ENCODE measurements at regions not wholly inside any gene's neighbourhood (a gene's known extent, or its start where the extent isn't known, plus 50 kb on each side); places are given as distances from the start of the nearest gene placed in this dataset.

GRCh38 chr7:115297656-115298055 is 375.8 kb downstream of the MDFIC start:
- no peak for TF ChIP-seq SPI1 (IDR thresholded peaks at IDR 0.05; ENCODE audit: borderline replicate concordance, low read depth)
- TF ChIP-seq CTCF (IDR thresholded peaks at IDR 0.05; ENCODE audit: insufficient read depth, low read length) = no peak
- TF ChIP-seq, protein P1, sequence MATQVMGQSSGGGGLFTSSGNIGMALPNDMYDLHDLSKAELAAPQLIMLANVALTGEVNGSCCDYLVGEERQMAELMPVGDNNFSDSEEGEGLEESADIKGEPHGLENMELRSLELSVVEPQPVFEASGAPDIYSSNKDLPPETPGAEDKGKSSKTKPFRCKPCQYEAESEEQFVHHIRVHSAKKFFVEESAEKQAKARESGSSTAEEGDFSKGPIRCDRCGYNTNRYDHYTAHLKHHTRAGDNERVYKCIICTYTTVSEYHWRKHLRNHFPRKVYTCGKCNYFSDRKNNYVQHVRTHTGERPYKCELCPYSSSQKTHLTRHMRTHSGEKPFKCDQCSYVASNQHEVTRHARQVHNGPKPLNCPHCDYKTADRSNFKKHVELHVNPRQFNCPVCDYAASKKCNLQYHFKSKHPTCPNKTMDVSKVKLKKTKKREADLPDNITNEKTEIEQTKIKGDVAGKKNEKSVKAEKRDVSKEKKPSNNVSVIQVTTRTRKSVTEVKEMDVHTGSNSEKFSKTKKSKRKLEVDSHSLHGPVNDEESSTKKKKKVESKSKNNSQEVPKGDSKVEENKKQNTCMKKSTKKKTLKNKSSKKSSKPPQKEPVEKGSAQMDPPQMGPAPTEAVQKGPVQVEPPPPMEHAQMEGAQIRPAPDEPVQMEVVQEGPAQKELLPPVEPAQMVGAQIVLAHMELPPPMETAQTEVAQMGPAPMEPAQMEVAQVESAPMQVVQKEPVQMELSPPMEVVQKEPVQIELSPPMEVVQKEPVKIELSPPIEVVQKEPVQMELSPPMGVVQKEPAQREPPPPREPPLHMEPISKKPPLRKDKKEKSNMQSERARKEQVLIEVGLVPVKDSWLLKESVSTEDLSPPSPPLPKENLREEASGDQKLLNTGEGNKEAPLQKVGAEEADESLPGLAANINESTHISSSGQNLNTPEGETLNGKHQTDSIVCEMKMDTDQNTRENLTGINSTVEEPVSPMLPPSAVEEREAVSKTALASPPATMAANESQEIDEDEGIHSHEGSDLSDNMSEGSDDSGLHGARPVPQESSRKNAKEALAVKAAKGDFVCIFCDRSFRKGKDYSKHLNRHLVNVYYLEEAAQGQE (IDR thresholded peaks at IDR 0.05; ENCODE audit: insufficient replicate concordance, low read depth) = no peak
- TF ChIP-seq GABPA (IDR thresholded peaks at IDR 0.05; ENCODE audit: low read depth) = no peak
- no peak for TF ChIP-seq POLR2AphosphoS5 (IDR thresholded peaks at IDR 0.05; ENCODE audit: low read depth)

All from HL-60 (cell line).